SH-SY5Y (cell line): ENCODE measurements at regions not wholly inside any gene's neighbourhood (a gene's known extent, or its start where the extent isn't known, plus 50 kb on each side); places are given as distances from the start of the nearest gene placed in this dataset.

Experiments
- GATA2 ChIP-seq: IDR thresholded peaks from 2 replicates; pipeline ENCODE4 v1.6.1; 2011; ENCODE audit warnings: mild to moderate bottlenecking, low read depth, low read length
- GATA3 ChIP-seq: IDR thresholded peaks from 2 replicates; pipeline ENCODE4 v1.6.1; 2011; ENCODE audit warnings: low read depth, mild to moderate bottlenecking, low read length, moderate library complexity

DNA sequence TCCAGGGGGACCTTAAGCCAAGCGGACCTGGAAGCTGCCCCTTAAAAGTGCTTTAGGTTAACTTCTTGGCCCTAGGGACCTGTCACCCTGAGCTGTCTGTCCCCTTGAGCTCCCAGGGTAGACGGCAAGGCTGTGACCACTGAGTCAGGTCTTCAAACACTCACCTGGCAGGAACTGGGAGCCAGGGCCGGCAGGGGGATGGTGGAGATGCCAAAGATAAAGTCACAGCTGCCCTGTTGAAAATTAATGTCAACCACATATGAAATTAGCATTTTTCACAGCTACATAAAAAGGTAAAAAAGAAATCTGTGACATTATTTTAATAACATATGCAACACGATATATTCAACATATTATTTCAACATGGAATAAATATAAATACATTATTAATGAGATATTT is 271.0 kb downstream of the GFRA1 start:
- peak; percentile 54 for TF ChIP-seq GATA2
- TF ChIP-seq GATA3, result no peak
